AG08396 (cell line): ENCODE measurements at regions not wholly inside any gene's neighbourhood (a gene's known extent, or its start where the extent isn't known, plus 50 kb on each side); places are given as distances from the start of the nearest gene placed in this dataset.
"Not testable (repeated sequence)": the region's sequence is repeated elsewhere in the genome, so short reads cannot be mapped to it uniquely, and the experiment has no call there.

Experiments used
- DNase-seq: peaks from one replicate; pipeline ENCODE4 v3.0.0; 2012; ENCODE audit warnings: low spot score, mixed read lengths

- no peak for DNase-seq
Measured at GRCh38 chr14:53742233-53742620, 214.4 kb downstream of the BMP4 start.

GRCh38 chr14:53741479-53742232 lies 215.0 kb downstream of the BMP4 start:
- no peak for DNase-seq

GRCh38 chr14:53740570-53740969 lies 216.1 kb downstream of the BMP4 start:
- DNase-seq = no peak

- DNase-seq = no peak
Measured at GRCh38 chr14:53735916-53736315, 220.7 kb downstream of the BMP4 start.

GRCh38 chr14:53723221-53723620 lies 233.4 kb downstream of the BMP4 start:
- no peak for DNase-seq

- no peak for DNase-seq
Measured at GRCh38 chr14:53719536-53719935, 237.1 kb downstream of the BMP4 start.

- no peak for DNase-seq
Measured at GRCh38 chr14:53716578-53716977, 240.0 kb downstream of the BMP4 start.

GRCh38 chr14:53715193-53715721 lies 241.4 kb downstream of the BMP4 start:
- DNase-seq = peak; percentile 36

GRCh38 chr14:53714495-53715192 lies 242.0 kb downstream of the BMP4 start:
- DNase-seq = no peak

- not testable (repeated sequence) for DNase-seq
Measured at GRCh38 chr14:53712901-53713300, 243.7 kb downstream of the BMP4 start.

- DNase-seq = no peak
Measured at GRCh38 chr14:53711205-53711604, 245.4 kb downstream of the BMP4 start.

- no peak for DNase-seq
Measured at GRCh38 chr14:53710615-53711014, 246.0 kb downstream of the BMP4 start.

GRCh38 chr14:53709381-53709780 lies 247.2 kb downstream of the BMP4 start:
- DNase-seq = no peak

- DNase-seq = no peak
Measured at GRCh38 chr14:53703457-53703856, 253.2 kb downstream of the BMP4 start.

- DNase-seq = no peak
Measured at GRCh38 chr14:53701108-53701875, 255.3 kb downstream of the BMP4 start.

- no peak for DNase-seq
Measured at GRCh38 chr14:53696217-53696965, 260.2 kb downstream of the BMP4 start.

- DNase-seq = no peak
Measured at GRCh38 chr14:53695692-53696214, 260.9 kb downstream of the BMP4 start.

GRCh38 chr14:53692885-53693284 lies 263.7 kb downstream of the BMP4 start:
- no peak for DNase-seq

GRCh38 chr14:53692451-53692850 lies 264.2 kb downstream of the BMP4 start:
- DNase-seq = no peak

- no peak for DNase-seq
Measured at GRCh38 chr14:53683229-53683628, 273.4 kb downstream of the BMP4 start.

- no peak for DNase-seq
Measured at GRCh38 chr14:53672526-53672925, 284.1 kb downstream of the BMP4 start.

- DNase-seq = peak; percentile 30
Measured at GRCh38 chr14:53670701-53671100, 285.9 kb downstream of the BMP4 start.
